Smooth muscle cell (in vitro differentiated cells): ENCODE measurements at regions not wholly inside any gene's neighbourhood (a gene's known extent, or its start where the extent isn't known, plus 50 kb on each side); places are given as distances from the start of the nearest gene placed in this dataset.

Source experiments
- DNase-seq: peaks from one replicate; lab custom pipeline; 2025; ENCODE audit not compliant: unreplicated experiment; lab: John Stamatoyannopoulos, UW
- H2AFZ ChIP-seq: fragments of 200-600 bp; sonication (generic); 2 replicates; pipeline ENCODE4 v1.6.0; 2016; ENCODE audit warnings: antibody characterized with exemption, low read depth, mild to moderate bottlenecking
- H3F3A ChIP-seq: fragments of 200-600 bp; sonication (generic); 2 replicates; pipeline ENCODE4 v1.6.0; 2017; ENCODE audit warnings: antibody characterized with exemption, low read depth
- H3K27ac ChIP-seq: fragments of 200-600 bp; sonication (generic); 2 replicates; pipeline ENCODE4 v1.5.1; 2016; ENCODE audit warnings: low read depth, mild to moderate bottlenecking
- H3K27me3 ChIP-seq: fragments of 200-600 bp; sonication (generic); 2 replicates; pipeline ENCODE4 v1.6.1; 2016; ENCODE audit warnings: low read depth, mild to moderate bottlenecking
- H3K36me3 ChIP-seq: fragments of 200-600 bp; sonication (generic); 2 replicates; pipeline ENCODE4 v1.5.1; 2016; ENCODE audit warnings: low read depth
- H3K4me1 ChIP-seq: fragments of 200-600 bp; sonication (generic); 2 replicates; pipeline ENCODE4 v1.5.1; 2016; ENCODE audit warnings: low read depth
- H3K4me2 ChIP-seq: fragments of 200-600 bp; sonication (generic); 2 replicates; pipeline ENCODE4 v1.6.0; 2016; ENCODE audit warnings: mild to moderate bottlenecking
- H3K4me3 ChIP-seq: fragments of 200-600 bp; sonication (generic); 2 replicates; pipeline ENCODE4 v1.5.1; 2016; ENCODE audit warnings: mild to moderate bottlenecking
- H3K79me2 ChIP-seq: fragments of 200-600 bp; sonication (generic); 2 replicates; pipeline ENCODE4 v1.6.0; 2016; ENCODE audit warnings: low read depth, mild to moderate bottlenecking
- H3K9ac ChIP-seq: fragments of 200-600 bp; sonication (generic); 2 replicates; pipeline ENCODE4 v1.6.0; 2016; ENCODE audit warnings: low read depth
- H3K9me3 ChIP-seq: fragments of 200-600 bp; sonication (generic); replicated peaks from 2 replicates; pipeline ENCODE4 v1.5.1; 2016; ENCODE audit warnings: low read depth
- H4K20me1 ChIP-seq: fragments of 200-600 bp; sonication (generic); 2 replicates; pipeline ENCODE4 v1.6.0; 2016; ENCODE audit warnings: low read depth
- CTCF ChIP-seq: fragments of 200-600 bp; sonication (generic); IDR thresholded peaks from 2 replicates; pipeline ENCODE4 v1.5.1; 2017; ENCODE audit warnings: borderline replicate concordance, mild to moderate bottlenecking, antibody characterized with exemption; ENCODE audit not compliant: insufficient read depth, poor library complexity, severe bottlenecking
- WGBS: methylation state at CpG from one replicate; pipeline ENCODE4 v1.1.7; 2016; ENCODE audit warnings: low lambda C conversion rate; 5-methylcytosine and 5-hydroxymethylcytosine counted together

DNA sequence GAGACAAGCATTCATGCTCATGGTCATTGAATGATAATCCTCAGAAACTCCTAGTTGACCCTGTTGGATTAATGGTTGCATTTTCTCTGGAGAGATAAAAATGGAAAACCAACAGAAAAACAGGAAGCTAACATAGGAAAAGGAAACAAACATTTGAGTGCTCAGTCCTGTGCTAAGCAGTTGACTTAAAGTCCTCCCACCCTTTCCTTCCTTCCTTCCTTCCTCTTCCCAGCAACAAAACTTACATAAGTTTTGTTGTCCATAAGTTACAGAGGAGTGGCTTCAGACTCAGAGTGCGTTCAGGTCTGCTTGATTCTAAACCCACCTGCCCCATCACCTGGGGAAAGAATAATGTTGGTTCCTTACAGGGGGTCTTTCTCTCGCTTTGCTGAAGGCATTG, 163.8 kb upstream of the RGMA start:
- Histone ChIP-seq H3F3A (no peaks in the 10 kb centered on the region), H3K4me3 (no peak overlapping the region), H3K9ac (no peak overlapping the region), H3K9me3 (no peaks in the 10 kb centered on the region), H3K27ac (no peak overlapping the region), H3K79me2 (no peaks in the 10 kb centered on the region), H2AFZ (no peak overlapping the region), H3K27me3 (peaks cover 24% of the 10 kb centered on the region), H4K20me1 (no peaks in the 10 kb centered on the region), H3K4me2 (no peak overlapping the region), H3K4me1 (no peaks in the 10 kb centered on the region), H3K36me3 (no peaks in the 10 kb centered on the region)
- DNase-seq, result no peak
- TF ChIP-seq CTCF, result no peak
- WGBS, result 84% methylated on average over 2 of the region's 2 CpGs

DNA sequence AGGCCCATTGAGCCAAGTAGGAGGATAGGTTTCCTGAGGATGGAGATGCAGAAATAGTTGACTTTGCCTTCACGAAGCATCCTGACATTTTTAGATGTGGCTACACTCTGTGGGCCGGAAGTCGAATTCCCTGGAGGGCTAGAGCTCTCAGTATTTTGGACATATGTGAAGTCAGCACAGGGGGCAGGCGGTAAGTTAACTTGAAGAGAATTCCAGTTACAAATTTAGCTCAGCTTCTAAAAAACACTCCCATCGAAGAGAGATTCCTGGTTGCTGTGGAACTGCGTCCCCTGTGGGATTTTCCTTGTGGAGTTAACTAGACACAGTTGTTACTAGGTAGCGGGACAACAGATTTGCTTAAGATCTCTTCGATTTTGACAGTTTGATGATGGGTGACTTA, 161.9 kb upstream of the RGMA start:
- H2AFZ ChIP-seq, result no peak overlapping the region
- no peaks in the 10 kb centered on the region for H3K36me3 ChIP-seq
- H3K4me1 ChIP-seq, result no peaks in the 10 kb centered on the region
- H3K27ac ChIP-seq, result no peak overlapping the region
- no peak for DNase-seq
- no peak overlapping the region for H3K9ac ChIP-seq
- H3K27me3 ChIP-seq, result peaks cover 41% of the 10 kb centered on the region
- 86% methylated on average over 8 of the region's 8 CpGs for WGBS
- H3K9me3 ChIP-seq, result no peaks in the 10 kb centered on the region
- H3K79me2 ChIP-seq, result no peaks in the 10 kb centered on the region
- no peak overlapping the region for H3K4me3 ChIP-seq
- no peaks in the 10 kb centered on the region for H4K20me1 ChIP-seq
- no peak overlapping the region for H3K4me2 ChIP-seq
- no peaks in the 10 kb centered on the region for H3F3A ChIP-seq
- TF ChIP-seq CTCF, result no peak

DNA sequence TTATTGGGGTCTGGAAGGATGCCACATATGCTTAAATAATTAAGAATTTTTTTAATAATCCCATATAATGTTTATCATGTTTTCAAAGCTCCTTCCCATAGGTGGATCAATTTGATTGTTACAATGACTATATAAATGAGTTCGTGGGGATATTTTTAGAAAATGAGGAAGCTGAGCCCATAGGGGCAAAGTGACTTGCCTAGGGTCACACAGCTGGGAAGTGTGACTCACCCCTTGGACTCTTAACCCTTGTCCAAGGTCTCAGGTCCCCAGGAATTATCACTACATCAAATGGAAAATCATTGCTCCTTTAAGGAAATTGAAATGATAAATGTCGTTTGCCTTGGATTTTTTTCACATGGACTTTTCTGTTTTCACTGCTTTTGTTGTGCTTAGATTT, 161.2 kb upstream of the RGMA start:
- TF ChIP-seq CTCF, result no peak
- H3K4me2 ChIP-seq, result no peak overlapping the region
- H3K9me3 ChIP-seq, result no peaks in the 10 kb centered on the region
- H3K79me2 ChIP-seq, result no peaks in the 10 kb centered on the region
- no peaks in the 10 kb centered on the region for H3F3A ChIP-seq
- H3K4me1 ChIP-seq, result no peaks in the 10 kb centered on the region
- no peak for DNase-seq
- 67% methylated on average over 2 of the region's 2 CpGs for WGBS
- H3K27ac ChIP-seq, result no peak overlapping the region
- H2AFZ ChIP-seq, result no peak overlapping the region
- H3K36me3 ChIP-seq, result no peaks in the 10 kb centered on the region
- no peak overlapping the region for H3K4me3 ChIP-seq
- H4K20me1 ChIP-seq, result no peaks in the 10 kb centered on the region
- no peak overlapping the region for H3K9ac ChIP-seq
- H3K27me3 ChIP-seq, result peaks cover 48% of the 10 kb centered on the region

GRCh38 chr15:93249623-93250022, 160.6 kb upstream of the RGMA start:
- H3F3A ChIP-seq, result no peaks in the 10 kb centered on the region
- WGBS, result 88% methylated on average over 7 of the region's 7 CpGs
- no peak overlapping the region for H3K9ac ChIP-seq
- no peaks in the 10 kb centered on the region for H4K20me1 ChIP-seq
- H3K4me1 ChIP-seq, result no peaks in the 10 kb centered on the region
- H3K9me3 ChIP-seq, result no peaks in the 10 kb centered on the region
- no peak overlapping the region for H3K27ac ChIP-seq
- DNase-seq, result no peak
- H3K79me2 ChIP-seq, result no peaks in the 10 kb centered on the region
- H3K4me2 ChIP-seq, result no peak overlapping the region
- H3K36me3 ChIP-seq, result no peaks in the 10 kb centered on the region
- H3K27me3 ChIP-seq, result peaks cover 48% of the 10 kb centered on the region
- no peak overlapping the region for H2AFZ ChIP-seq
- no peak for TF ChIP-seq CTCF
- H3K4me3 ChIP-seq, result no peak overlapping the region
